ENCODE measurements at regions not wholly inside any gene's neighbourhood (a gene's known extent, or its start where the extent isn't known, plus 50 kb on each side); places are given as distances from the start of the nearest gene placed in this dataset.

- no peak for TF ChIP-seq CTCF (IDR thresholded peaks at IDR 0.05)
- no peak for TF ChIP-seq EZH2 (IDR thresholded peaks at IDR 0.05)
- TF ChIP-seq EZH2phosphoT487 (IDR thresholded peaks at IDR 0.05) = no peak
These were observed 362.3 kb upstream of the BCHE start for GRCh38 chr3:166199491-166199890.
